Neural progenitor cell (in vitro differentiated cells): ENCODE measurements at regions not wholly inside any gene's neighbourhood (a gene's known extent, or its start where the extent isn't known, plus 50 kb on each side); places are given as distances from the start of the nearest gene placed in this dataset.

Source experiments
- CTCF ChIP-seq: fragments of 200-600 bp; sonication (generic); IDR thresholded peaks from 2 replicates; pipeline ENCODE4 v1.5.1; 2017; ENCODE audit warnings: antibody characterized with exemption, mild to moderate bottlenecking
- EZH2 ChIP-seq: fragments of 200-600 bp; sonication (generic); IDR thresholded peaks from 2 replicates; pipeline ENCODE4 v1.6.1; 2017; ENCODE audit warnings: antibody characterized with exemption, mild to moderate bottlenecking, moderate library complexity
- EZH2phosphoT487 ChIP-seq: fragments of 200-600 bp; sonication (generic); IDR thresholded peaks from 2 replicates; pipeline ENCODE4 v1.6.1; 2017; ENCODE audit warnings: antibody characterized with exemption

- TF ChIP-seq CTCF = no peak
- no peak for TF ChIP-seq EZH2
- TF ChIP-seq EZH2phosphoT487 = no peak
Observed at GRCh38 chr6:95785785-95786184, 208.4 kb downstream of the MANEA start.
